ENCODE measurements at regions not wholly inside any gene's neighbourhood (a gene's known extent, or its start where the extent isn't known, plus 50 kb on each side); places are given as distances from the start of the nearest gene placed in this dataset.

DNA sequence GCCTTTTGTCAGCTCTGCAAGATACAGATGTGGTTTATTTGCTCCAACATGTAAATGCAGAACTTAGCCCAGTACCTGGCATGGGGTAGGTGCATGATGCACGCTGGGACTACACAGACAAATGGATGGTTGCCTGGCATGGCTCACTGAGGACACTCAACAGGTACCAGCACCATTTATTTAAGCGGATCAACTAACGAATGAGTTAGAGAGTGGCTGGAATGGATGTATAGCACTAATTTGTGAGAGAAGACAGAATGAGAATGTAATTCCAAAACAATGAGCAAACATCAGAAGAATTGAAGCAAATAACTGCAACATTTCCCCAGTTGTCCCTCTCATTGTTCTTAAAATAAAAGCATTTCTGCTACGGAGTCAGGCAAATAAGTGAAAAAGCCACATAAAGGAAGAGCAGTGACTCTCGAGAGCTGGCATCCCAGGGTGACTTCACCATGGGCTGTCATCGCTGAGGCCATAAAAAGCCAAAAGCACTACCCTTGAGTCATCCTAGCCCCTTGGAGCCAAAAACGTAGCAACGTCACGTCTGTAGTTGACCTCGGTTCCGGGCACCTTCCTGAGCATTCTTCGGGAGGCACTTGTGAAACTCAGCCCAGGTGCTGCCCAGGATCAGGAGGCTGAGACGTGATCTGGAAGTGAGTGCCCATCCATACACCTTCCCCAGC is 290.3 kb downstream of the NSG2 start:
- TF ChIP-seq, protein P1, sequence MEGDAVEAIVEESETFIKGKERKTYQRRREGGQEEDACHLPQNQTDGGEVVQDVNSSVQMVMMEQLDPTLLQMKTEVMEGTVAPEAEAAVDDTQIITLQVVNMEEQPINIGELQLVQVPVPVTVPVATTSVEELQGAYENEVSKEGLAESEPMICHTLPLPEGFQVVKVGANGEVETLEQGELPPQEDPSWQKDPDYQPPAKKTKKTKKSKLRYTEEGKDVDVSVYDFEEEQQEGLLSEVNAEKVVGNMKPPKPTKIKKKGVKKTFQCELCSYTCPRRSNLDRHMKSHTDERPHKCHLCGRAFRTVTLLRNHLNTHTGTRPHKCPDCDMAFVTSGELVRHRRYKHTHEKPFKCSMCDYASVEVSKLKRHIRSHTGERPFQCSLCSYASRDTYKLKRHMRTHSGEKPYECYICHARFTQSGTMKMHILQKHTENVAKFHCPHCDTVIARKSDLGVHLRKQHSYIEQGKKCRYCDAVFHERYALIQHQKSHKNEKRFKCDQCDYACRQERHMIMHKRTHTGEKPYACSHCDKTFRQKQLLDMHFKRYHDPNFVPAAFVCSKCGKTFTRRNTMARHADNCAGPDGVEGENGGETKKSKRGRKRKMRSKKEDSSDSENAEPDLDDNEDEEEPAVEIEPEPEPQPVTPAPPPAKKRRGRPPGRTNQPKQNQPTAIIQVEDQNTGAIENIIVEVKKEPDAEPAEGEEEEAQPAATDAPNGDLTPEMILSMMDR (IDR thresholded peaks at IDR 0.05; ENCODE audit: low read depth, low read length, missing control alignments) = no peak
- Histone ChIP-seq H3K27me3 (replicated peaks) (no peaks in the 10 kb centered on the region), H3K4me3 (ENCODE audit: low read depth, low read length) (no peak overlapping the region), H3K36me3 (replicated peaks) (no peaks in the 10 kb centered on the region), H3K27ac (no peak overlapping the region)
- DNase-seq = no peak
- in situ Hi-C loops (cut with HindIII; ENCODE audit: low pct_ligation_motif_present, low sequenced_read_pairs) = no loop called here

DNA sequence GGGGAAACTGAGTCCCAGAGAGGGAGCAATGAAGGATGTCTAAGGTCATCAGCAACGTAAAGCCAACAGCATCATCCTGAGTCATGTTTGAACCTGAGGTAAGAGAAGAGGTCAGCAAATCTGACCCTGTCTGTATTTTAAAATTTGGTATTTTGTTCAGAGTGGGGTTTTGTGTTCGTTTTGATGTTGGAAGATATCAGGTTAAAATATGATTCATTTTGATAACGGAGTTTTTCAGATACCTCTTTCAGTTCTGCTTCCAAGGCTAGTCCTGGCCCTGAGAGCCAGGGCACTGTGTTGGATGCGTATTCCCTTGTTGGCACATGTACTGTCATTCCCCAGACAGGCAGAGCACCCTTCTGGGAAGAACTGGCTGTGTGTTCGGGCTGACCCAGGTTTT is 291.0 kb downstream of the NSG2 start:
- Histone ChIP-seq H3K27me3 (replicated peaks) (no peaks in the 10 kb centered on the region), H3K36me3 (replicated peaks) (no peaks in the 10 kb centered on the region), H3K27ac (no peak overlapping the region), H3K4me3 (ENCODE audit: low read depth, low read length) (no peak overlapping the region)
- DNase-seq = no peak
- TF ChIP-seq, protein P1 (IDR thresholded peaks at IDR 0.05; ENCODE audit: low read depth, low read length, missing control alignments) = no peak
- in situ Hi-C loops (cut with HindIII; ENCODE audit: low pct_ligation_motif_present, low sequenced_read_pairs) = no loop called here

DNA sequence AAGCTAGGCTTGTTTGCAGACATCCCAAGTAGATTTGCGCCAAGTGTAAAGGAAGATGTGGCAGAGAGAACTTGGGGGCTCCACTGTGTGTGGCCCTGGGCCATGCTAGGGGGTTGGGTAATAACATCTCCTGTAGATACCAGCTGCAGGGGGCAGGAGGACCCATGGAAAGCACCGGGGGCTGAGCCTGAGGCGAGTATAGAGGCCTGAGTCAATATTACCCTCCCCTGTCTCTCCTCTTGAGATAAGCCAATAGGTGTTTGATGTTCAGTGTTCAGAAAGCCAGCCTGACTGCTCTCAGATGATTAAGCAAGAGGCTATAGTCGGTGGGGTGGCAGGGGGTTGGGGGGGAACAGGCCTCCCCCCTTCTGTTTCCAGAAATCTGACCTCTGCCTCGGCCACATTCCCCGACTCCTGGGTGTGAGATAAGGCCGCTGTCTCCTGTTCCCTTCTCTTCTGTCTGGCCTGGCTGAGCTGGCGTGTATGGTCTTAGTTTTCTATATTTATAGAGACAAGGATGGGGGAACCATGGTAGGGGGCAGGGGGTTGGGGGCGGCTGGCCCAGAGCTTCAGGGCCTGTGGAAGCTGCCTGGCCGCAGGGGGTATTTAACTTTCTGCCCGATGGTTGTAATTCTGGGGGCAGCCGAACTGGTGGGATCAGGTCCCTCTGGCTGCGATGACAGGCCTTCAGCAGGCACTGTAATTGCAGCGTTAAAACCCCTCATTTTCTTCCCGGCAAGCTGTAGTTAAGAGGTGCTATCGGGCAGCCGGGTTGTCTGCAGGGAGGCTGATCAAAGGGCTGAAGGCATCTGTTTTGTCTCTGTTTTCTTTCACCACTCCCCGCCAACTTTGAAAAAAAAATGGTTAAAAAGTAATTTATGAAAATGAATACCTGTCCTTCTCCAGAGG is 292.0 kb downstream of the NSG2 start:
- H3K27ac ChIP-seq = no peak overlapping the region
- TF ChIP-seq, protein P1 (IDR thresholded peaks at IDR 0.05; ENCODE audit: low read depth, low read length, missing control alignments) = no peak
- no peak for DNase-seq
- no peaks in the 10 kb centered on the region for H3K27me3 ChIP-seq (replicated peaks)
- in situ Hi-C loops (cut with HindIII; ENCODE audit: low pct_ligation_motif_present, low sequenced_read_pairs) = no loop called here
- no peaks in the 10 kb centered on the region for H3K36me3 ChIP-seq (replicated peaks)
- no peak overlapping the region for H3K4me3 ChIP-seq (ENCODE audit: low read depth, low read length)

DNA sequence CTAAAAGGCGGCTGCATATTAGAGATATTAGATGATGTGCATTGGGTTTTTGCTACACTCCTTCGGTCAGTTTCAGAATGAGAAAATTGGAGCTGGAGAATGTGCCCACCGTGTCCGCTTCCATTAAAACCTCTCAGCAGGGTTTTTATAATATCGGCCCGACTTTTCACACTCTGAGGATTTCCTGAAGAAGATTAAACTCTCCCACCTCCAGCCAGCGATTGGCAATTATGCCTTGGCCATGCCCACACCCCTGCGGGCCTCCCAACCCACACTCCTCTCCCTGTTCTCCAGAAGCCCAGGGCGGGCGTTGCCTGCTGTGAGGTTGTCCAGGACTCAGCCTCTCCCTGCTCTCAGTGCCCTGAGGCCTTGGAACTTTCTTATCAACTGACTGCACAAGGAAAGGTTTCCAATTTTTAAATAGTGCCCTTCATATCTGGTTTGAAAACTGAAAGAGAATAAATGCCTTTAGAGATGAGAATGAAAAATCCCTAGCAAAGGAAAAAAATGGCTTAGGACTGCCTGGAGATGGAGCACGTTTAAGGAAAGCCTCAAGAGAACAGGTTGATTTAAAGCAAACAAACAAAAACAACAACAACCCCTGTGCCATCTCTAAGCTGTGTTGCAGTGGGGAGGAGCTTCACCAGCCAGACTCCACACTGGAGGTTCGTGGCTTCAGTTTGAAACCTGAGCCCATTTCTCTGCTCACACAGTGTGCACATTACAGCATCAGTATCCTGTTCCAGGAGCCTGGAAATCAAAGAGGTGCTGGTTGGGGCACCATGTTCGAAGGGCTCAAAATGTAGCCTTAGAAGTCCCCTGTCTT is 292.9 kb downstream of the NSG2 start:
- TF ChIP-seq, protein P1 (IDR thresholded peaks at IDR 0.05; ENCODE audit: low read depth, low read length, missing control alignments) = no peak
- Histone ChIP-seq H3K4me3 (ENCODE audit: low read depth, low read length) (no peak overlapping the region), H3K36me3 (replicated peaks) (no peaks in the 10 kb centered on the region), H3K27ac (no peak overlapping the region), H3K27me3 (replicated peaks) (no peaks in the 10 kb centered on the region)
- no peak for DNase-seq
- in situ Hi-C loops (cut with HindIII; ENCODE audit: low pct_ligation_motif_present, low sequenced_read_pairs) = no loop called here

DNA sequence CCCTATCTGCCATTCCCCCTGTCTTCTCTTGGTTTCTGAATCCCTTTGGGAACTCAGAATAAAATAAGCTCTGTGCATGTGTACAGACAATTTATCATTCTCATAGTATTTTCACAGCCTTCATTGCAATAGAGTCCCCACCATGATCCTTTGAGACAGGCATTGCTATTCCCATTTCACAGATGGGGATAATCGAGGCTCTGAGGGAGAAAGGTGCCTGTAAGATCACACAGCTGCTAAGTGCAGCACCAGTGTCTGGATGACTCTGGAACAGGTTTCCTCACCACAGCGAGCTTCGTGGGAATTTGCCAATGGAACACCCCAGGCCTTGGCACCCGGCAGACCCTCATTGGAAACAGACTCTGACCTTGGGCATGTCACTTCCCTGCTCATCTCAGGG is 293.6 kb downstream of the NSG2 start:
- Histone ChIP-seq H3K27ac (no peak overlapping the region), H3K36me3 (replicated peaks) (no peaks in the 10 kb centered on the region), H3K4me3 (ENCODE audit: low read depth, low read length) (no peak overlapping the region), H3K27me3 (replicated peaks) (no peaks in the 10 kb centered on the region)
- DNase-seq = no peak
- in situ Hi-C loops (cut with HindIII; ENCODE audit: low pct_ligation_motif_present, low sequenced_read_pairs) = no loop called here
- TF ChIP-seq, protein P1 (IDR thresholded peaks at IDR 0.05; ENCODE audit: low read depth, low read length, missing control alignments) = no peak

All from brain microvascular endothelial cell (primary cell).